ENCODE measurements at regions not wholly inside any gene's neighbourhood (a gene's known extent, or its start where the extent isn't known, plus 50 kb on each side); places are given as distances from the start of the nearest gene placed in this dataset.

GRCh38 chr18:64264171-64264570, 115.3 kb upstream of the LINC00305 start:
- TF ChIP-seq POLR2A (IDR thresholded peaks at IDR 0.05) (no peak), CTCF (IDR thresholded peaks at IDR 0.05) (no peak)

Measured in adrenal gland (tissue), 5 donors.